ENCODE measurements at regions not wholly inside any gene's neighbourhood (a gene's known extent, or its start where the extent isn't known, plus 50 kb on each side); places are given as distances from the start of the nearest gene placed in this dataset.

- H3K4me2 ChIP-seq: no peak overlapping the region
- TF ChIP-seq CTCF (conservative IDR thresholded peaks at IDR 0.05; ENCODE audit: low read depth, low read length): no peak
- H3K4me3 ChIP-seq (IDR thresholded peaks at IDR 0.05; ENCODE audit: insufficient read depth, low read depth, low read length): no peak overlapping the region
- no peak overlapping the region for H3K27ac ChIP-seq
- no peaks in the 10 kb centered on the region for H3K79me2 ChIP-seq (ENCODE audit: insufficient read depth, low read depth)
- no peaks in the 10 kb centered on the region for H3K27me3 ChIP-seq (ENCODE audit: insufficient read depth, low read depth)
- H3K4me1 ChIP-seq (ENCODE audit: low read depth, poor library complexity, severe bottlenecking): no peaks in the 10 kb centered on the region
- H3K36me3 ChIP-seq (ENCODE audit: insufficient read depth): no peaks in the 10 kb centered on the region; the same call in 1 of the 2 replicates
- H3K9ac ChIP-seq: no peak overlapping the region
- no peaks in the 10 kb centered on the region for H4K20me1 ChIP-seq (ENCODE audit: insufficient read depth)
- no peak overlapping the region for H2AFZ ChIP-seq (ENCODE audit: low read depth)
Measured at GRCh38 chr7:19206721-19207120, 61.5 kb upstream of the FERD3L start.

- TF ChIP-seq CTCF (conservative IDR thresholded peaks at IDR 0.05; ENCODE audit: low read depth, low read length): no peak
- Histone ChIP-seq H3K4me1 (ENCODE audit: low read depth, poor library complexity, severe bottlenecking) (no peaks in the 10 kb centered on the region), H4K20me1 (ENCODE audit: insufficient read depth) (no peaks in the 10 kb centered on the region), H3K27me3 (ENCODE audit: insufficient read depth, low read depth) (no peaks in the 10 kb centered on the region), H3K4me3 (IDR thresholded peaks at IDR 0.05; ENCODE audit: insufficient read depth, low read depth, low read length) (no peak overlapping the region), H3K4me2 (no peak overlapping the region), H3K27ac (no peak overlapping the region), H2AFZ (ENCODE audit: low read depth) (no peak overlapping the region), H3K79me2 (ENCODE audit: insufficient read depth, low read depth) (no peaks in the 10 kb centered on the region), H3K9ac (no peak overlapping the region), H3K36me3 (ENCODE audit: insufficient read depth) (no peaks in the 10 kb centered on the region; the same call in 1 of the 2 replicates)
Measured at GRCh38 chr7:19203686-19204085, 58.5 kb upstream of the FERD3L start.

- Histone ChIP-seq H3K27ac (no peak overlapping the region), H3K27me3 (ENCODE audit: insufficient read depth, low read depth) (no peaks in the 10 kb centered on the region), H4K20me1 (ENCODE audit: insufficient read depth) (no peaks in the 10 kb centered on the region), H3K4me1 (ENCODE audit: low read depth, poor library complexity, severe bottlenecking) (no peaks in the 10 kb centered on the region), H2AFZ (ENCODE audit: low read depth) (no peak overlapping the region), H3K79me2 (ENCODE audit: insufficient read depth, low read depth) (no peaks in the 10 kb centered on the region), H3K4me2 (no peak overlapping the region), H3K9ac (no peak overlapping the region), H3K36me3 (ENCODE audit: insufficient read depth) (no peaks in the 10 kb centered on the region; the same call in 1 of the 2 replicates), H3K4me3 (IDR thresholded peaks at IDR 0.05; ENCODE audit: insufficient read depth, low read depth, low read length) (no peak overlapping the region)
- TF ChIP-seq CTCF (conservative IDR thresholded peaks at IDR 0.05; ENCODE audit: low read depth, low read length): no peak
Measured at GRCh38 chr7:19202599-19202998, 57.4 kb upstream of the FERD3L start.

All from KMS-11 (cell line).